ENCODE measurements at regions not wholly inside any gene's neighbourhood (a gene's known extent, or its start where the extent isn't known, plus 50 kb on each side); places are given as distances from the start of the nearest gene placed in this dataset.
"Not testable (repeated sequence)": the region's sequence is repeated elsewhere in the genome, so short reads cannot be mapped to it uniquely, and the experiment has no call there.

- DNase-seq (ENCODE audit: low read depth, low spot score), result no peak
These were observed 293.8 kb downstream of the NOVA1 start for GRCh38 chr14:26304056-26304455.

GRCh38 chr14:26293909-26294308 lies 303.9 kb downstream of the NOVA1 start:
- DNase-seq (ENCODE audit: low read depth, low spot score), result no peak

GRCh38 chr14:26289891-26290486 lies 307.8 kb downstream of the NOVA1 start:
- no peak for DNase-seq (ENCODE audit: low read depth, low spot score)

GRCh38 chr14:26286913-26287205 lies 311.0 kb downstream of the NOVA1 start:
- no peak for DNase-seq (ENCODE audit: low read depth, low spot score)

- no peak for DNase-seq (ENCODE audit: low read depth, low spot score)
These were observed 311.5 kb downstream of the NOVA1 start for GRCh38 chr14:26286081-26286912.

GRCh38 chr14:26282578-26282977 lies 315.3 kb downstream of the NOVA1 start:
- no peak for DNase-seq (ENCODE audit: low read depth, low spot score)

GRCh38 chr14:26282011-26282410 lies 315.8 kb downstream of the NOVA1 start:
- DNase-seq (ENCODE audit: low read depth, low spot score), result not testable (repeated sequence)

- peak; percentile 25 for DNase-seq (ENCODE audit: low read depth, low spot score)
These were observed 316.4 kb downstream of the NOVA1 start for GRCh38 chr14:26281280-26281998.

GRCh38 chr14:26276757-26277156 lies 321.1 kb downstream of the NOVA1 start:
- DNase-seq (ENCODE audit: low read depth, low spot score), result no peak

- DNase-seq (ENCODE audit: low read depth, low spot score), result no peak
These were observed 332.6 kb downstream of the NOVA1 start for GRCh38 chr14:26265170-26265685.

GRCh38 chr14:26261368-26262122 lies 336.3 kb downstream of the NOVA1 start:
- DNase-seq (ENCODE audit: low read depth, low spot score), result peak; percentile 76

GRCh38 chr14:26255213-26255612 lies 342.6 kb downstream of the NOVA1 start:
- DNase-seq (ENCODE audit: low read depth, low spot score), result no peak

- no peak for DNase-seq (ENCODE audit: low read depth, low spot score)
These were observed 345.7 kb downstream of the NOVA1 start for GRCh38 chr14:26252176-26252575.

- DNase-seq (ENCODE audit: low read depth, low spot score), result no peak
These were observed 364.7 kb downstream of the NOVA1 start for GRCh38 chr14:26233118-26233517.

GRCh38 chr14:26218861-26219260 lies 379.0 kb downstream of the NOVA1 start:
- DNase-seq (ENCODE audit: low read depth, low spot score), result no peak

GRCh38 chr14:26217778-26218177 lies 380.1 kb downstream of the NOVA1 start:
- DNase-seq (ENCODE audit: low read depth, low spot score), result no peak

GRCh38 chr14:26216786-26217185 lies 381.0 kb downstream of the NOVA1 start:
- DNase-seq (ENCODE audit: low read depth, low spot score), result no peak

- no peak for DNase-seq (ENCODE audit: low read depth, low spot score)
These were observed 383.8 kb downstream of the NOVA1 start for GRCh38 chr14:26213846-26214575.

GRCh38 chr14:26209699-26210098 lies 388.1 kb downstream of the NOVA1 start:
- DNase-seq (ENCODE audit: low read depth, low spot score), result no peak

- no peak for DNase-seq (ENCODE audit: low read depth, low spot score)
These were observed 391.2 kb downstream of the NOVA1 start for GRCh38 chr14:26206640-26207039.

All from iPS DF 19.7 (cell line).